Upper lobe of left lung (tissue), 6 donors: ENCODE measurements at regions not wholly inside any gene's neighbourhood (a gene's known extent, or its start where the extent isn't known, plus 50 kb on each side); places are given as distances from the start of the nearest gene placed in this dataset.

Source experiments
- ATAC-seq, 2 donors: fragments of 200-7000 bp; cut with Tn5 transposase; one replicate each; pipeline ENCODE4 v1.9.1; 2022; ENCODE audit warnings: mild to moderate bottlenecking in 2 of 2, moderate library complexity in 2 of 2; ENCODE audit not compliant: low FRiP score in 2 of 2
- DNase-seq, 2 donors: peaks; one replicate each; pipeline ENCODE4 v3.0.0-alpha.2; 2019 to 2020
- H3K27ac ChIP-seq, 4 donors: fragments of 200-600 bp; sonication (generic); one replicate each; pipeline ENCODE4 v1.5.1; 2016 to 2019
- H3K27me3 ChIP-seq, 4 donors: fragments of 200-600 bp; sonication (generic); one replicate each; pipeline ENCODE4 v1.5.1; 2017 to 2019
- H3K36me3 ChIP-seq, 4 donors: fragments of 200-600 bp; sonication (generic); one replicate each; pipeline ENCODE4 v1.5.1; 2016 to 2019
- H3K4me1 ChIP-seq, 4 donors: fragments of 200-600 bp; sonication (generic); one replicate each; pipeline ENCODE4 v1.5.1; 2018 to 2019
- H3K4me3 ChIP-seq, 4 donors: fragments of 200-600 bp; sonication (generic); one replicate each; pipeline ENCODE4 v1.5.1; 2017 to 2019; ENCODE audit warnings: mild to moderate bottlenecking in 2 of 4, moderate library complexity in 1 of 4
- H3K9me3 ChIP-seq, 4 donors: fragments of 200-600 bp; sonication (generic); one replicate each; pipeline ENCODE4 v1.5.1; 2018 to 2019
- EP300 ChIP-seq, 4 donors: sonication (generic); formaldehyde crosslinking; IDR thresholded peaks; one replicate each; pipeline ENCODE4 v1.5.1; 2017; ENCODE audit warnings: antibody characterized with exemption in 4 of 4, control low read depth in 2 of 4
- POLR2A ChIP-seq, 4 donors: fragments of 450-650 bp; IDR thresholded peaks; one replicate each; pipeline ENCODE4 v1.5.1; 2016 to 2017; ENCODE audit warnings: antibody characterized with exemption in 4 of 4, mild to moderate bottlenecking in 2 of 4
- POLR2AphosphoS5 ChIP-seq, 2 donors: sonication (generic); formaldehyde crosslinking; IDR thresholded peaks; one replicate each; pipeline ENCODE4 v1.5.1; 2017; ENCODE audit warnings: antibody characterized with exemption in 2 of 2
- WGBS, 2 donors: methylation state at CpG; one replicate each; pipeline ENCODE4 v1.1.5; 2017 to 2018; 5-methylcytosine and 5-hydroxymethylcytosine counted together
- TF ChIP-seq, protein P1 (sequence below), 6 experiments: fragments of 450-650 bp in 4 of 6; fragments of 200-600 bp in 2 of 6; sonication (generic) in 2 of 6; IDR thresholded peaks; one replicate each; pipeline ENCODE4 v1.5.1; 2016 to 2019; ENCODE audit warnings: antibody characterized with exemption in 6 of 6
- donor health status: DM: no; HTN: no; CAD: no; lungs with moderate emphysema.
- donor health status: DM: no; HTN: yes; CAD: no; lungs with severe emphysema.

DNA sequence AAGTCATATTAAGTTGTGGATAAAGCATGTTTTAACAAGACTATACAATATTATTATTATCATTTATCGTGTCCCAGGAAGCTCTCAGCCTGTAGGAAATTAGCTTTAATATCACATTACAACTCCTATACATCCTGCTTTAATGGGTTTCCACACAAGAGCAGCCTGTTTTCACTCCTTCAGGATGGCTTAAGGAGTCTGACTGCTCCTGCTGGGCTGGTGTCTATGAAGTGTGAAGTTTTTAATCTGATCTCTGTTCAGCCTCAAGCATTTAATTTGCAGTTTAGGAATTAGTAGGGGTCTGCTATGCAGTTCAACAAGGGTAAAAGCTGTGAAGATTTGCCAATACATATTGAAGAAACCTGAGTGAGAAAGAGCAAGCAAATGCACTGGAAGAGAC lies 653.4 kb upstream of the LRRC4C start:
- TF ChIP-seq POLR2A (IDR thresholded peaks at IDR 0.05), result no peak
- TF ChIP-seq POLR2AphosphoS5 (IDR thresholded peaks at IDR 0.05), result no peak
- no peak for TF ChIP-seq EP300 (IDR thresholded peaks at IDR 0.05)
- TF ChIP-seq, protein P1, sequence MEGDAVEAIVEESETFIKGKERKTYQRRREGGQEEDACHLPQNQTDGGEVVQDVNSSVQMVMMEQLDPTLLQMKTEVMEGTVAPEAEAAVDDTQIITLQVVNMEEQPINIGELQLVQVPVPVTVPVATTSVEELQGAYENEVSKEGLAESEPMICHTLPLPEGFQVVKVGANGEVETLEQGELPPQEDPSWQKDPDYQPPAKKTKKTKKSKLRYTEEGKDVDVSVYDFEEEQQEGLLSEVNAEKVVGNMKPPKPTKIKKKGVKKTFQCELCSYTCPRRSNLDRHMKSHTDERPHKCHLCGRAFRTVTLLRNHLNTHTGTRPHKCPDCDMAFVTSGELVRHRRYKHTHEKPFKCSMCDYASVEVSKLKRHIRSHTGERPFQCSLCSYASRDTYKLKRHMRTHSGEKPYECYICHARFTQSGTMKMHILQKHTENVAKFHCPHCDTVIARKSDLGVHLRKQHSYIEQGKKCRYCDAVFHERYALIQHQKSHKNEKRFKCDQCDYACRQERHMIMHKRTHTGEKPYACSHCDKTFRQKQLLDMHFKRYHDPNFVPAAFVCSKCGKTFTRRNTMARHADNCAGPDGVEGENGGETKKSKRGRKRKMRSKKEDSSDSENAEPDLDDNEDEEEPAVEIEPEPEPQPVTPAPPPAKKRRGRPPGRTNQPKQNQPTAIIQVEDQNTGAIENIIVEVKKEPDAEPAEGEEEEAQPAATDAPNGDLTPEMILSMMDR (IDR thresholded peaks at IDR 0.05), result no peak
- Histone ChIP-seq H3K9me3 (no peaks in the 10 kb centered on the region), H3K27me3 (no peaks in the 10 kb centered on the region), H3K36me3 (no peaks in the 10 kb centered on the region), H3K27ac (no peak overlapping the region), H3K4me3 (no peak overlapping the region), H3K4me1 (no peaks in the 10 kb centered on the region)
- no peak for ATAC-seq
- DNase-seq, result no peak
- WGBS, 2 donors, result 57 to 64% methylated on average over 1 of the region's 1 CpG

DNA sequence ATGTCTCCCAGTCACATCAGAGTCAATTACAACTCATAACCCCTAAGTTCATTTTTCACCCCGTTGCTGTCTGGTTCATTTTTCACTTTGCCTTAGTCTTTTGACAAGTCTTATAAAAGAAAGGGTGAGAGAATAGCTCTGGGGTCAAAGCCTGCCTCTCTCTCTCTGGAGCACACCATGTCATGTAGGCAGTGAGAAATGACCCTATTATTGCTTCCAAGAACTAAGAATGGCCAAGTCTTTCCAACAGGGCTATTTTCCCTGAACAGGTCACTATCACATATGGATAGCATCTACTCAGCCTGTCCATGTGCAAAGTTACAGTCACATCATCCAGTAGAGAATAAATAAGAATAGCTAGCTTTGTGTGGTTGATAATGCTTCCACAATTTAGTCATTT lies 655.5 kb upstream of the LRRC4C start:
- Histone ChIP-seq H3K36me3 (no peaks in the 10 kb centered on the region), H3K27me3 (no peaks in the 10 kb centered on the region), H3K9me3 (no peaks in the 10 kb centered on the region), H3K4me1 (no peaks in the 10 kb centered on the region), H3K27ac (no peak overlapping the region), H3K4me3 (no peak overlapping the region)
- WGBS, 2 donors, result 38 to 61% methylated on average over 1 of the region's 1 CpG
- DNase-seq, result no peak
- no peak for ATAC-seq
- TF ChIP-seq, protein P1 (IDR thresholded peaks at IDR 0.05), result no peak
- TF ChIP-seq POLR2A (IDR thresholded peaks at IDR 0.05) (no peak), EP300 (IDR thresholded peaks at IDR 0.05) (no peak), POLR2AphosphoS5 (IDR thresholded peaks at IDR 0.05) (no peak)

- no peaks in the 10 kb centered on the region for H3K36me3 ChIP-seq
- ATAC-seq (no peak), DNase-seq (no peak)
- no peaks in the 10 kb centered on the region for H3K9me3 ChIP-seq
- WGBS, 2 donors, result 71 to 74% methylated on average over 1 of the region's 1 CpG
- H3K4me3 ChIP-seq, result no peak overlapping the region
- H3K27ac ChIP-seq, result no peak overlapping the region
- no peaks in the 10 kb centered on the region for H3K4me1 ChIP-seq
- H3K27me3 ChIP-seq, result no peaks in the 10 kb centered on the region
- TF ChIP-seq, protein P1 (IDR thresholded peaks at IDR 0.05), result no peak
- TF ChIP-seq EP300 (IDR thresholded peaks at IDR 0.05), result no peak
- TF ChIP-seq POLR2AphosphoS5 (IDR thresholded peaks at IDR 0.05), result no peak
- TF ChIP-seq POLR2A (IDR thresholded peaks at IDR 0.05), result no peak
Observed at GRCh38 chr11:42138454-42138853, 679.0 kb upstream of the LRRC4C start.

DNA sequence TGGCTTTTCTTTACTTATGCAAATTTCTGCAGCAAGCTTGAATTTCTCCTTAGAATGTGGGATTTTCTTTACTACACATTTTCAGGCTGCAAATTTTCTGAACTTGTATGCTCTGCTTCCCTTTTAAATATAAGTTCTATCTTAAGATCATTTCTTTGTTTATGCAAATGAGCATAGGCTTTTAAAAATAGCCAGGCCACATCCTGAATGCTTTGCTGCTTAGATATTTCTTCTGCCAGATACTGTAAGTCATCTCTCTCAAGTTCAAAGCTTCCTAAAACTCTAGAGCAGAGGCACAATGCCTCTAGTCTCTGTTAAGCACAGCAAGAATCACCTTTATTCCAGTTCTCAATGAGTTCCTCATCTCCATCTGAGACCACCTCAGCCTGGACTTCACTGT lies 685.9 kb upstream of the LRRC4C start:
- DNase-seq, result no peak
- H3K4me1 ChIP-seq, result no peaks in the 10 kb centered on the region
- no peaks in the 10 kb centered on the region for H3K36me3 ChIP-seq
- peaks cover 0 to 12% (median 6%) of the 10 kb centered on the region in 4 donors for H3K9me3 ChIP-seq
- TF ChIP-seq, protein P1 (IDR thresholded peaks at IDR 0.05), result no peak
- TF ChIP-seq POLR2A (IDR thresholded peaks at IDR 0.05), result no peak
- TF ChIP-seq POLR2AphosphoS5 (IDR thresholded peaks at IDR 0.05), result no peak
- TF ChIP-seq EP300 (IDR thresholded peaks at IDR 0.05), result no peak
- no peak for ATAC-seq
- H3K27me3 ChIP-seq, result no peaks in the 10 kb centered on the region
- H3K27ac ChIP-seq, result no peak overlapping the region
- no peak overlapping the region for H3K4me3 ChIP-seq

DNA sequence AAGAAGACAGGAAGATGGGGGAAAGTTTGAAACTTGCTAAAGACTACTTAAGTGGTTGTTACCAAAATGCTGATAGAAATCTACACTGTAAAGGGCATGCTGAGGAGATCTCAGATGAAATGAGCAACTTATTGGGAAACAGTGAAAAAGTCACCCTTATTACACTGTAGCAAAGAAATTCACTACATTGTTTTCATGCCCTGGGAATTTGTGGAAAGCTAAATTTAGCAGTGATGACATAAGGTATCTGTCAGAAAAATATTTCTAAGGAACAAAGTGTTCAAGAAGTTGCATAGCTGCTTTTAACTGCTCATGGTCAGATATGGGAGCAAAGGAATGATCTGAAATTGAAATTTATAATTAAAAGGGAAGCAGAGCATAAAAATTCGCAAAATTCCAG lies 702.4 kb upstream of the LRRC4C start:
- Histone ChIP-seq H3K27ac (no peak overlapping the region), H3K4me1 (no peaks in the 10 kb centered on the region), H3K4me3 (no peak overlapping the region), H3K9me3 (no peaks in the 10 kb centered on the region), H3K27me3 (no peaks in the 10 kb centered on the region), H3K36me3 (no peaks in the 10 kb centered on the region)
- 61 to 79% methylated on average over 1 of the region's 1 CpG for WGBS, 2 donors
- ATAC-seq, result no peak
- no peak for TF ChIP-seq POLR2AphosphoS5 (IDR thresholded peaks at IDR 0.05)
- TF ChIP-seq, protein P1 (IDR thresholded peaks at IDR 0.05), result no peak
- no peak for TF ChIP-seq POLR2A (IDR thresholded peaks at IDR 0.05)
- no peak for TF ChIP-seq EP300 (IDR thresholded peaks at IDR 0.05)
- DNase-seq, result no peak
